Fibroblast of lung (primary cell): ENCODE measurements at regions not wholly inside any gene's neighbourhood (a gene's known extent, or its start where the extent isn't known, plus 50 kb on each side); places are given as distances from the start of the nearest gene placed in this dataset.

ENCODE experiments used
- DNase-seq, 2 donors: peaks; one replicate each; pipeline versions ENCODE4 v3.0.0 to v3.0.0-alpha.2; 2010; ENCODE audit warnings: low read depth in 2 of 2
- H2AFZ ChIP-seq: 2 replicates; pipeline ENCODE4 v1.5.1; 2012; ENCODE audit warnings: low read length, control low read depth, inconsistent platforms
- H3K27ac ChIP-seq: 2 replicates; pipeline ENCODE4 v1.5.1; 2011; ENCODE audit warnings: low read length, control low read depth; ENCODE audit not compliant: insufficient read depth
- H3K27me3 ChIP-seq: 2 replicates; pipeline ENCODE4 v1.5.1; 2011; ENCODE audit warnings: mild to moderate bottlenecking, low read length; ENCODE audit not compliant: control insufficient read depth, insufficient read depth
- H3K36me3 ChIP-seq: 2 replicates; pipeline ENCODE4 v1.5.1; 2011; ENCODE audit warnings: low read length; ENCODE audit not compliant: control insufficient read depth, insufficient read depth
- H3K4me1 ChIP-seq: 2 replicates; pipeline ENCODE4 v1.5.1; 2011; ENCODE audit warnings: low read length; ENCODE audit not compliant: control insufficient read depth, insufficient read depth; ENCODE audit errors: extremely low read depth
- H3K4me2 ChIP-seq: 2 replicates; pipeline ENCODE4 v1.5.1; 2011; ENCODE audit warnings: low read length, control low read depth; ENCODE audit not compliant: insufficient read depth; ENCODE audit errors: extremely low read depth
- H3K4me3 ChIP-seq, 4 experiments: fragments of 200-600 bp in 1 of 4; sonication (generic) in 1 of 4; replicated peaks in 1 of 4; 2 replicates each; pipeline ENCODE4 v1.5.1; 2011 to 2016; ENCODE audit warnings: low read length in 4 of 4, low read depth in 3 of 4, mild to moderate bottlenecking in 3 of 4, control low read depth in 2 of 4, inconsistent platforms in 1 of 4, mixed read lengths in 1 of 4; ENCODE audit not compliant: insufficient read depth in 1 of 4; ENCODE audit errors: control extremely low read depth in 1 of 4
- H3K79me2 ChIP-seq: 2 replicates; pipeline ENCODE4 v1.5.1; 2012; ENCODE audit warnings: mild to moderate bottlenecking, low read length, inconsistent platforms; ENCODE audit not compliant: control insufficient read depth, insufficient read depth
- H3K9ac ChIP-seq: 2 replicates; pipeline ENCODE4 v1.5.1; 2011; ENCODE audit warnings: mild to moderate bottlenecking, low read length, control low read depth; ENCODE audit not compliant: insufficient read depth
- H3K9me3 ChIP-seq: 2 replicates; pipeline ENCODE4 v1.5.1; 2012; ENCODE audit warnings: low read depth, low read length; ENCODE audit not compliant: control insufficient read depth, insufficient read depth
- H4K20me1 ChIP-seq: 2 replicates; pipeline ENCODE4 v1.5.1; 2011; ENCODE audit warnings: low read length; ENCODE audit not compliant: control insufficient read depth, insufficient read depth; ENCODE audit errors: extremely low read depth
- EZH2 ChIP-seq: IDR thresholded peaks from 2 replicates; pipeline ENCODE4 v1.5.1; 2012; ENCODE audit warnings: low read length, control low read depth, mild to moderate bottlenecking; ENCODE audit errors: missing control alignments
- TF ChIP-seq, protein P1 (sequence below), 2 donors: IDR thresholded peaks in 1 of 2; conservative IDR thresholded peaks in 1 of 2; 1 replicate in 1 of 2; 2 replicates in 1 of 2; pipeline ENCODE4 v1.5.1; 2011 to 2012; ENCODE audit warnings: low read length in 2 of 2, control low read depth in 1 of 2, inconsistent platforms in 1 of 2, low read depth in 1 of 2, mild to moderate bottlenecking in 1 of 2

DNA sequence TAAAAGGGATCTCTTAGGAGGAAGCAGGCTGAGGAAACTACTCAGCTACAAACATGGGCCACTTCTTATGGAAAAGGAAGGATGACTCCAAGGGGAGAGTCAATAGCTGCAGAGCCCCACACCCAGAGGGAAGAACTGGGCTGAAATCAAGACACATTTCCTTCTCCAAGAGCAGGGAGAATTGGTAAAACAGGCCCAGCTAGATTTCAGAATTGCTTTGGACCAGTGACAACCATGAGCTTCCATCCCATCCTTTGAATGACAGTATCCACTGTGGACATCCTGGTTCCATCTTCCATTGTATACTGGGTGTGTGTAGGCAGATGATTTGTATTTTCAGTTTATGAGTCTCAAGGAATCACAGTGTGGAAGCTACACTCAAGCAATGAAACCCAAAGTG, 267.5 kb downstream of the IRF8 start:
- Histone ChIP-seq H3K4me1 (peaks cover 3% of the 10 kb centered on the region), H2AFZ (no peak overlapping the region), H3K4me2 (no peak overlapping the region), H3K27me3 (no peaks in the 10 kb centered on the region), H3K79me2 (no peaks in the 10 kb centered on the region), H4K20me1 (no peaks in the 10 kb centered on the region), H3K9ac (no peak overlapping the region), H3K36me3 (no peaks in the 10 kb centered on the region), H3K9me3 (no peaks in the 10 kb centered on the region), H3K27ac (no peak overlapping the region), H3K4me3 (no peak overlapping the region)
- TF ChIP-seq, protein P1, sequence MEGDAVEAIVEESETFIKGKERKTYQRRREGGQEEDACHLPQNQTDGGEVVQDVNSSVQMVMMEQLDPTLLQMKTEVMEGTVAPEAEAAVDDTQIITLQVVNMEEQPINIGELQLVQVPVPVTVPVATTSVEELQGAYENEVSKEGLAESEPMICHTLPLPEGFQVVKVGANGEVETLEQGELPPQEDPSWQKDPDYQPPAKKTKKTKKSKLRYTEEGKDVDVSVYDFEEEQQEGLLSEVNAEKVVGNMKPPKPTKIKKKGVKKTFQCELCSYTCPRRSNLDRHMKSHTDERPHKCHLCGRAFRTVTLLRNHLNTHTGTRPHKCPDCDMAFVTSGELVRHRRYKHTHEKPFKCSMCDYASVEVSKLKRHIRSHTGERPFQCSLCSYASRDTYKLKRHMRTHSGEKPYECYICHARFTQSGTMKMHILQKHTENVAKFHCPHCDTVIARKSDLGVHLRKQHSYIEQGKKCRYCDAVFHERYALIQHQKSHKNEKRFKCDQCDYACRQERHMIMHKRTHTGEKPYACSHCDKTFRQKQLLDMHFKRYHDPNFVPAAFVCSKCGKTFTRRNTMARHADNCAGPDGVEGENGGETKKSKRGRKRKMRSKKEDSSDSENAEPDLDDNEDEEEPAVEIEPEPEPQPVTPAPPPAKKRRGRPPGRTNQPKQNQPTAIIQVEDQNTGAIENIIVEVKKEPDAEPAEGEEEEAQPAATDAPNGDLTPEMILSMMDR (conservative IDR thresholded peaks at IDR 0.05 in 1 of 2, IDR thresholded peaks at IDR 0.05 in 1 of 2; ENCODE audit: low read depth in 1 of 2, low read length in 2 of 2): no peak
- no peak for TF ChIP-seq EZH2
- no peak for DNase-seq

DNA sequence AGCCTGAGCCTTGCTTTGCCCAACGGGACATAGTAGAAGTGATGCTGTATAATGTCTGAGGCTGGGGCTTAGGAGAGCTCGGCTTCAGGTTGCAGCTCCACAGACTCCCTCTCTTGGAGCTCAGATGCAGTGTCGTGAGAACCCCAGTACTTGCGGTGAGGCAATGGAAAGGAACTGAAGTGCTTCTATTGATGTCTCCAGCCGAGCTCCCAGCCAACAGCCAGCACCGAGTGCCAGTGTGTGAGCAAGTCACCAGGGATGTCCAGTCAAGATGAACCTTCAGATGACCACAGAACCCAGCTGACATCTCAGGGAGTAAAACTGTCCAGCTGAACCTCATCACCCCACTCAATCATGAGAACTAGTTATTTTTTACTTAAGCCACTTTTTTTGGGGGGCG, 268.1 kb downstream of the IRF8 start:
- Histone ChIP-seq H4K20me1 (no peaks in the 10 kb centered on the region), H3K27ac (no peak overlapping the region), H3K4me1 (peaks cover 3% of the 10 kb centered on the region), H3K79me2 (no peaks in the 10 kb centered on the region), H2AFZ (no peak overlapping the region), H3K4me2 (no peak overlapping the region), H3K4me3 (no peak overlapping the region), H3K36me3 (no peaks in the 10 kb centered on the region), H3K9me3 (no peaks in the 10 kb centered on the region), H3K9ac (no peak overlapping the region), H3K27me3 (no peaks in the 10 kb centered on the region)
- TF ChIP-seq EZH2: no peak
- TF ChIP-seq, protein P1 (conservative IDR thresholded peaks at IDR 0.05 in 1 of 2, IDR thresholded peaks at IDR 0.05 in 1 of 2; ENCODE audit: low read depth in 1 of 2, low read length in 2 of 2): no peak
- no peak for DNase-seq

DNA sequence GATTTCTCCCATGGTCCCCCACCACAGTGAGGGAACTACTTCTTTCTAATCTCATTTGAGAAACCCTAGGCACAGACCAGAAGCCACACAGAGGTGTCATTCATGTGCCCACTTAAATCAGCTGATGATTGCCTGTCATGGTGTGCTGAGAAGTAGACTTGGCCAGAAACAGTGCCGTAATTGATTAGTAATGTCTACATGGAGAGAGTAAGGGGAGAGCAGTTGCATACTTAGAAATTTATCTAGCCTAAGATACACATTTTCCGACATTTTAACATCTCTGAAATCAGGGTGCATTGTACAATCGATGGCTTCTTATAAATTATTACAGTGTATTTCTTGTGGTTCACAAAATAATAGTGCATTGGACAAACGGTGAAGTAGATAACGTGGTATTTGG, 271.8 kb downstream of the IRF8 start:
- no peak for DNase-seq
- Histone ChIP-seq H3K36me3 (no peaks in the 10 kb centered on the region), H2AFZ (no peak overlapping the region), H3K27me3 (peaks cover 12% of the 10 kb centered on the region), H3K4me1 (peaks cover 3% of the 10 kb centered on the region), H3K79me2 (no peaks in the 10 kb centered on the region), H3K27ac (no peak overlapping the region), H3K9me3 (no peaks in the 10 kb centered on the region), H3K9ac (no peak overlapping the region), H3K4me2 (no peak overlapping the region), H3K4me3 (no peak overlapping the region), H4K20me1 (no peaks in the 10 kb centered on the region)
- TF ChIP-seq, protein P1 (conservative IDR thresholded peaks at IDR 0.05 in 1 of 2, IDR thresholded peaks at IDR 0.05 in 1 of 2; ENCODE audit: low read depth in 1 of 2, low read length in 2 of 2): no peak
- no peak for TF ChIP-seq EZH2
